Neural cell (in vitro differentiated cells): ENCODE measurements at regions not wholly inside any gene's neighbourhood (a gene's known extent, or its start where the extent isn't known, plus 50 kb on each side); places are given as distances from the start of the nearest gene placed in this dataset.

Experiments
- CTCF ChIP-seq: fragments of 450-650 bp; IDR thresholded peaks from 2 replicates; pipeline ENCODE4 v1.5.1; 2014; ENCODE audit warnings: antibody characterized with exemption, mild to moderate bottlenecking, moderate library complexity; ENCODE audit not compliant: poor library complexity, severe bottlenecking
- EP300 ChIP-seq: fragments of 450-650 bp; conservative IDR thresholded peaks from 2 replicates; pipeline ENCODE4 v1.6.1; 2014; ENCODE audit warnings: antibody characterized with exemption, mild to moderate bottlenecking, moderate library complexity; ENCODE audit not compliant: poor library complexity, severe bottlenecking
- EZH2 ChIP-seq: fragments of 200-600, 300-800 bp; shearing (Covaris generic), sonication (generic); IDR thresholded peaks from 2 replicates; pipeline ENCODE4 v1.6.1; 2014; ENCODE audit warnings: antibody characterized with exemption, low read length, borderline replicate concordance, mild to moderate bottlenecking; ENCODE audit not compliant: insufficient read depth, poor library complexity, severe bottlenecking
- POLR2AphosphoS5 ChIP-seq: IDR thresholded peaks from 2 replicates; pipeline ENCODE4 v1.6.1; 2012
- TAF1 ChIP-seq: IDR thresholded peaks from 2 replicates; pipeline ENCODE4 v1.6.1; 2012; ENCODE audit warnings: low read depth

- TF ChIP-seq POLR2AphosphoS5 (no peak), CTCF (no peak), EP300 (no peak), EZH2 (no peak), TAF1 (no peak)
Observed at GRCh38 chr2:129800686-129801085, 178.8 kb upstream of the RAB6C start.
